ENCODE measurements at regions not wholly inside any gene's neighbourhood (a gene's known extent, or its start where the extent isn't known, plus 50 kb on each side); places are given as distances from the start of the nearest gene placed in this dataset.

DNA sequence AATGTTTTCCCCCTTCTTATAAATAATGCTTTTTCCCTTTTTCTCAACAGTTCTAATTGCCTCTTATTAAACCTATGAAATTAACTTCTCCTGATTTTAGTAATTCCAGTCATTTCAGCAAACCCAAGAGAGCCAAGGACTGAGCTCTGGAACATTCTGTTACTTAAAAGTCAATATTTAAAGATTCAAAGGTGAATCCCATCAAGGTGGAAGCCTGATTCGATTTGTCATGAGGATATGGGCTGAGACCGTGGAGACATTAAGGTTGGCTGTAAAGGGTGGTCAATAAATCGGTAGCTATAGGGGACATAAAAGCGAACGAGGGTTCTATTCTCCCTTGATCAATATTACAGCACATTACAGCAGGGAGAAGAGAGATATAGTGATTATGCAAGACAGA is 66.6 kb upstream of the NELL2 start:
- TF ChIP-seq, protein P1, sequence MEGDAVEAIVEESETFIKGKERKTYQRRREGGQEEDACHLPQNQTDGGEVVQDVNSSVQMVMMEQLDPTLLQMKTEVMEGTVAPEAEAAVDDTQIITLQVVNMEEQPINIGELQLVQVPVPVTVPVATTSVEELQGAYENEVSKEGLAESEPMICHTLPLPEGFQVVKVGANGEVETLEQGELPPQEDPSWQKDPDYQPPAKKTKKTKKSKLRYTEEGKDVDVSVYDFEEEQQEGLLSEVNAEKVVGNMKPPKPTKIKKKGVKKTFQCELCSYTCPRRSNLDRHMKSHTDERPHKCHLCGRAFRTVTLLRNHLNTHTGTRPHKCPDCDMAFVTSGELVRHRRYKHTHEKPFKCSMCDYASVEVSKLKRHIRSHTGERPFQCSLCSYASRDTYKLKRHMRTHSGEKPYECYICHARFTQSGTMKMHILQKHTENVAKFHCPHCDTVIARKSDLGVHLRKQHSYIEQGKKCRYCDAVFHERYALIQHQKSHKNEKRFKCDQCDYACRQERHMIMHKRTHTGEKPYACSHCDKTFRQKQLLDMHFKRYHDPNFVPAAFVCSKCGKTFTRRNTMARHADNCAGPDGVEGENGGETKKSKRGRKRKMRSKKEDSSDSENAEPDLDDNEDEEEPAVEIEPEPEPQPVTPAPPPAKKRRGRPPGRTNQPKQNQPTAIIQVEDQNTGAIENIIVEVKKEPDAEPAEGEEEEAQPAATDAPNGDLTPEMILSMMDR (IDR thresholded peaks at IDR 0.05; ENCODE audit: borderline replicate concordance, extremely low read depth, low read length, poor library complexity, severe bottlenecking) = no peak
- no peak for TF ChIP-seq EZH2 (IDR thresholded peaks at IDR 0.05; ENCODE audit: borderline replicate concordance, low read depth, low read length, severe bottlenecking)

All from DND-41 (cell line).